ENCODE measurements at regions not wholly inside any gene's neighbourhood (a gene's known extent, or its start where the extent isn't known, plus 50 kb on each side); places are given as distances from the start of the nearest gene placed in this dataset.

GRCh38 chr21:19123053-19123452, 719.5 kb upstream of the TMPRSS15 start:
- no peak overlapping the region for H3K9ac ChIP-seq (ENCODE audit: low read length)
- no peaks in the 10 kb centered on the region for H4K20me1 ChIP-seq (ENCODE audit: insufficient read depth)
- ChIA-PET RAD21 (ENCODE audit: low non-redundant PET in 1 of 2, low total read pairs in 2 of 2, uncharacterized antibody in 2 of 2, unreplicated experiment in 2 of 2) (no interaction called here), CTCF (no interaction called here), POLR2A (no interaction called here)
- H3K4me1 ChIP-seq (ENCODE audit: control insufficient read depth in 1 of 2, insufficient read depth in 2 of 2, low read length in 2 of 2): no peaks in the 10 kb centered on the region
- H2AFZ ChIP-seq (ENCODE audit: low read depth, low read length, poor library complexity, severe bottlenecking): no peak overlapping the region
- no peak overlapping the region for H3K4me3 ChIP-seq (replicated peaks in 1 of 2; ENCODE audit: low read depth in 1 of 2, low read length in 2 of 2)
- no peak overlapping the region for H3K4me2 ChIP-seq (ENCODE audit: low read length)
- H3K36me3 ChIP-seq (ENCODE audit: control insufficient read depth in 1 of 2, insufficient read depth in 2 of 2, low read length in 2 of 2): no peaks in the 10 kb centered on the region
- no peak overlapping the region for H3K27ac ChIP-seq (ENCODE audit: low read depth, low read length)
- no TSS peak for BruUV-seq (replicated peaks)
- intact Hi-C loops (cut with micrococcal nuclease): no loop called here
- DNase-seq (ENCODE audit: low read depth, low spot score) (no peak), ATAC-seq (no peak)
- no peaks in the 10 kb centered on the region for H3K79me2 ChIP-seq (ENCODE audit: insufficient read depth, low read length)
- no peak for TF ChIP-seq SIN3A (IDR thresholded peaks at IDR 0.05; ENCODE audit: low read depth)
- no peak for TF ChIP-seq POLR2AphosphoS5 (IDR thresholded peaks at IDR 0.05; ENCODE audit: low read depth, low read length)
- no peak for TF ChIP-seq POLR2A (IDR thresholded peaks at IDR 0.05; ENCODE audit: borderline replicate concordance, extremely low read depth, insufficient read depth, insufficient read length)
- TF ChIP-seq, protein P1, sequence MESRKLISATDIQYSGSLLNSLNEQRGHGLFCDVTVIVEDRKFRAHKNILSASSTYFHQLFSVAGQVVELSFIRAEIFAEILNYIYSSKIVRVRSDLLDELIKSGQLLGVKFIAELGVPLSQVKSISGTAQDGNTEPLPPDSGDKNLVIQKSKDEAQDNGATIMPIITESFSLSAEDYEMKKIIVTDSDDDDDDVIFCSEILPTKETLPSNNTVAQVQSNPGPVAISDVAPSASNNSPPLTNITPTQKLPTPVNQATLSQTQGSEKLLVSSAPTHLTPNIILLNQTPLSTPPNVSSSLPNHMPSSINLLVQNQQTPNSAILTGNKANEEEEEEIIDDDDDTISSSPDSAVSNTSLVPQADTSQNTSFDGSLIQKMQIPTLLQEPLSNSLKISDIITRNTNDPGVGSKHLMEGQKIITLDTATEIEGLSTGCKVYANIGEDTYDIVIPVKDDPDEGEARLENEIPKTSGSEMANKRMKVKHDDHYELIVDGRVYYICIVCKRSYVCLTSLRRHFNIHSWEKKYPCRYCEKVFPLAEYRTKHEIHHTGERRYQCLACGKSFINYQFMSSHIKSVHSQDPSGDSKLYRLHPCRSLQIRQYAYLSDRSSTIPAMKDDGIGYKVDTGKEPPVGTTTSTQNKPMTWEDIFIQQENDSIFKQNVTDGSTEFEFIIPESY (IDR thresholded peaks at IDR 0.05; ENCODE audit: extremely low read depth, insufficient replicate concordance, low read length): no peak
- TF ChIP-seq EGR1 (IDR thresholded peaks at IDR 0.05; ENCODE audit: low read depth): no peak
- TF ChIP-seq, protein P2, sequence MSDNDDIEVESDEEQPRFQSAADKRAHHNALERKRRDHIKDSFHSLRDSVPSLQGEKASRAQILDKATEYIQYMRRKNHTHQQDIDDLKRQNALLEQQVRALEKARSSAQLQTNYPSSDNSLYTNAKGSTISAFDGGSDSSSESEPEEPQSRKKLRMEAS (IDR thresholded peaks at IDR 0.05): no peak
- TF ChIP-seq RAD21 (IDR thresholded peaks at IDR 0.05; ENCODE audit: low read depth): no peak
- TF ChIP-seq JUND (IDR thresholded peaks at IDR 0.05): no peak
- TF ChIP-seq EZH2phosphoT487 (IDR thresholded peaks at IDR 0.05; ENCODE audit: borderline replicate concordance): no peak
- no peak for TF ChIP-seq CEBPB (IDR thresholded peaks at IDR 0.05; ENCODE audit: low read depth)
- no peak for TF ChIP-seq CTCF (IDR thresholded peaks at IDR 0.05 in 2 of 3, conservative IDR thresholded peaks at IDR 0.05 in 1 of 3; ENCODE audit: borderline replicate concordance in 1 of 3, insufficient read depth in 1 of 3, low read depth in 2 of 3, low read length in 2 of 3)
- TF ChIP-seq ZFX (IDR thresholded peaks at IDR 0.05): no peak
- no peak for TF ChIP-seq EZH2 (IDR thresholded peaks at IDR 0.05)
- TF ChIP-seq ZNF274 (IDR thresholded peaks at IDR 0.05; ENCODE audit: low read depth, low read length): no peak
- TF ChIP-seq ATF3 (IDR thresholded peaks at IDR 0.05): no peak
- no peak for TF ChIP-seq CBX3 (IDR thresholded peaks at IDR 0.05; ENCODE audit: low read depth)
- no peak for TF ChIP-seq TCF7L2 (IDR thresholded peaks at IDR 0.05; ENCODE audit: borderline replicate concordance, extremely low read depth, insufficient read depth, insufficient read length)
- no peak for TF ChIP-seq SP1 (IDR thresholded peaks at IDR 0.05; ENCODE audit: low read depth)
- no peak for TF ChIP-seq FOSL1 (IDR thresholded peaks at IDR 0.05; ENCODE audit: low read depth)
- H3K27me3 ChIP-seq (ENCODE audit: insufficient read depth, low read length): no peaks in the 10 kb centered on the region
- no peaks in the 10 kb centered on the region for H3K9me2 ChIP-seq (ENCODE audit: insufficient read depth)
- peaks cover 15 to 43% of the 10 kb centered on the region in 2 experiments; a peak in 3 of 4 replicates for H3K9me3 ChIP-seq (ENCODE audit: control insufficient read depth in 1 of 2, insufficient read depth in 1 of 2, low read depth in 1 of 2, low read length in 2 of 2)

Measured in HCT116 (cell line).